GM12878 (cell line): ENCODE measurements at regions not wholly inside any gene's neighbourhood (a gene's known extent, or its start where the extent isn't known, plus 50 kb on each side); places are given as distances from the start of the nearest gene placed in this dataset.

Source experiments
- ATAC-seq: fragments of 200-7000 bp; cut with Tn5 transposase; 3 replicates; pipeline ENCODE4 v1.9.1; 2020; ENCODE audit warnings: mild to moderate bottlenecking, moderate library complexity
- BruUV-seq: library from RNA; stranded (reverse); fragments of 400-500 nt; replicated peaks from 2 replicates; lab custom pipeline; 2021; lab: Mats Ljungman, UMichigan
- CTCF ChIA-PET: fragments of 300-600 bp; sonication (Branson Sonifier 250); formaldehyde crosslinking; extraction: SDS; loops from one replicate; lab custom pipeline; 2021; ENCODE audit warnings: inconsistent platforms; lab: Yijun Ruan, JAX
- POLR2A ChIA-PET: fragments of 350-600 bp; formaldehyde crosslinking; extraction: SDS; loops from one replicate; lab custom pipeline; 2021; ENCODE audit warnings: inconsistent platforms; lab: Charles Lee
- RAD21 ChIA-PET: fragments of 300-600 bp; sonication (Branson Sonifier 250); formaldehyde crosslinking; loops from one replicate; lab custom pipeline; 2023; ENCODE audit warnings: antibody characterized with exemption; ENCODE audit not compliant: unreplicated experiment; lab: Charles Lee
- SMC1A ChIA-PET: fragments of 300-600 bp; sonication (Branson Sonifier 250); formaldehyde crosslinking; loops from one replicate; lab custom pipeline; 2023; ENCODE audit not compliant: unreplicated experiment, uncharacterized antibody; lab: Charles Lee
- DNase-seq: peaks from one replicate; pipeline ENCODE4 v3.0.0-alpha.2; 2011; ENCODE audit warnings: low read depth, low spot score
- FAIRE-seq: peaks from 3 replicates; lab custom pipeline; 2011; peaks lifted over from hg19 to GRCh38; lab: Jason Lieb, UNC
- H2AFZ ChIP-seq: 2 replicates; pipeline ENCODE4 v1.6.0; 2011; ENCODE audit warnings: low read depth, low read length, control low read depth; ENCODE audit not compliant: control insufficient read depth
- H3K27ac ChIP-seq: 2 replicates; pipeline ENCODE4 v1.5.1; 2011; ENCODE audit warnings: control low read depth; ENCODE audit not compliant: control insufficient read depth, insufficient read depth
- H3K27me3 ChIP-seq, 2 experiments: replicated peaks in 1 of 2; 2 replicates each; pipeline versions ENCODE4 v1.6.0 to v1.6.1; 2011; ENCODE audit warnings: low read length in 1 of 2; ENCODE audit not compliant: control insufficient read depth in 2 of 2, insufficient read depth in 2 of 2
- H3K36me3 ChIP-seq, 2 experiments: 2 replicates each; pipeline ENCODE4 v1.5.1; 2011; ENCODE audit warnings: low read length in 1 of 2; ENCODE audit not compliant: control insufficient read depth in 2 of 2, insufficient read depth in 2 of 2
- H3K4me1 ChIP-seq: 2 replicates; pipeline ENCODE4 v1.6.1; 2011; ENCODE audit warnings: mild to moderate bottlenecking, low read length, moderate library complexity, mixed read lengths; ENCODE audit not compliant: control insufficient read depth, insufficient read depth
- H3K4me2 ChIP-seq: 2 replicates; pipeline ENCODE4 v1.6.0; 2011; ENCODE audit warnings: control low read depth; ENCODE audit not compliant: control insufficient read depth, insufficient read depth
- H3K4me3 ChIP-seq: fragments of 200-600 bp; sonication (generic); 2 replicates; pipeline ENCODE4 v1.5.1; 2016
- H3K79me2 ChIP-seq: 2 replicates; pipeline ENCODE4 v1.6.0; 2011; ENCODE audit warnings: low read length; ENCODE audit not compliant: control insufficient read depth, insufficient read depth
- H3K9ac ChIP-seq: 2 replicates; pipeline ENCODE4 v1.8.0; 2011; ENCODE audit warnings: low read length, control low read depth, mixed read lengths; ENCODE audit not compliant: control insufficient read depth, insufficient read depth
- H3K9me3 ChIP-seq: replicated peaks from 3 replicates; pipeline ENCODE4 v1.5.1; 2011; ENCODE audit warnings: mild to moderate bottlenecking, low read length; ENCODE audit not compliant: control insufficient read depth, insufficient read depth
- H4K20me1 ChIP-seq: 2 replicates; pipeline ENCODE4 v1.6.0; 2011; ENCODE audit not compliant: control insufficient read depth, insufficient read depth
- ATF7 ChIP-seq: fragments of 450-650 bp; IDR thresholded peaks from 2 replicates; pipeline ENCODE4 v1.6.1; 2016; ENCODE audit warnings: low read depth, mild to moderate bottlenecking
- CBX5 ChIP-seq: sonication (generic); IDR thresholded peaks from 2 replicates; pipeline ENCODE4 v1.6.1; 2016; ENCODE audit warnings: low read depth, moderate library complexity, mild to moderate bottlenecking, inconsistent platforms
- CHD4 ChIP-seq: fragments of 200-600 bp; sonication (generic); IDR thresholded peaks from 2 replicates; pipeline ENCODE4 v1.6.1; 2016; ENCODE audit warnings: mild to moderate bottlenecking
- CREM ChIP-seq: IDR thresholded peaks from 2 replicates; pipeline ENCODE4 v1.6.1; 2014; ENCODE audit warnings: antibody characterized with exemption, low read depth
- HDGF ChIP-seq: fragments of 450-650 bp; IDR thresholded peaks from 2 replicates; pipeline ENCODE4 v1.6.1; 2016; ENCODE audit warnings: antibody characterized with exemption
- IKZF1 ChIP-seq: fragments of 450-650 bp; conservative IDR thresholded peaks from 2 replicates; pipeline ENCODE4 v1.6.1; 2017; ENCODE audit warnings: antibody characterized with exemption, mild to moderate bottlenecking
- POLR2AphosphoS2 ChIP-seq: IDR thresholded peaks from 2 replicates; pipeline ENCODE4 v1.6.1; 2011; ENCODE audit warnings: low read depth, mild to moderate bottlenecking, low read length, improper control_type of control experiment, moderate library complexity
- POLR2AphosphoS5 ChIP-seq: IDR thresholded peaks from 2 replicates; pipeline ENCODE4 v1.6.1; 2011; ENCODE audit warnings: mild to moderate bottlenecking, low read length, inconsistent platforms
- RFX5 ChIP-seq: IDR thresholded peaks from 2 replicates; pipeline ENCODE4 v1.6.1; 2011; ENCODE audit warnings: low read depth, low read length, improper control_type of control experiment
- RUNX3 ChIP-seq: IDR thresholded peaks from 2 replicates; pipeline ENCODE4 v1.6.1; 2012; ENCODE audit warnings: low read length, inconsistent platforms
- SIN3A ChIP-seq: IDR thresholded peaks from 2 replicates; pipeline ENCODE4 v1.6.1; 2012; ENCODE audit warnings: low read depth, low read length, improper control_type of control experiment
- TBL1XR1 ChIP-seq: IDR thresholded peaks from 2 replicates; pipeline ENCODE4 v1.6.1; 2012; ENCODE audit warnings: low read depth, low read length, improper control_type of control experiment
- ZBED1 ChIP-seq: IDR thresholded peaks from 2 replicates; pipeline ENCODE4 v1.6.1; 2016; ENCODE audit warnings: borderline replicate concordance
- ZNF207 ChIP-seq: fragments of 450-650 bp; IDR thresholded peaks from 2 replicates; pipeline ENCODE4 v1.6.1; 2014; ENCODE audit warnings: antibody characterized with exemption, mild to moderate bottlenecking, borderline replicate concordance
- WGBS: methylation state at CpG from one replicate; pipeline ENCODE4 v1.1.6; 2016; ENCODE audit warnings: low lambda C conversion rate; ENCODE audit not compliant: insufficient replicate concordance, insufficient coverage; ENCODE audit errors: missing lambda C conversion rate; 5-methylcytosine and 5-hydroxymethylcytosine counted together
- in situ Hi-C: fragments of 300-500 bp; cut with MboI; formaldehyde crosslinking; loops from 9 replicates; pipeline ENCODE4 v1.14.3; 2018; ENCODE audit warnings: mixed read lengths
- intact Hi-C: fragments of 100-400 bp; cut with micrococcal nuclease; formaldehyde crosslinking; loops from one replicate; pipeline ENCODE4 v1.14.2; 2022; ENCODE audit not compliant: unreplicated experiment
- TF ChIP-seq, protein P1 (sequence below): fragments of 150-350 bp; IDR thresholded peaks from 2 replicates; pipeline ENCODE4 v1.6.1; 2014; ENCODE audit warnings: mild to moderate bottlenecking, low read depth, low read length
- TF ChIP-seq, protein P2 (sequence below): IDR thresholded peaks from 2 replicates; pipeline ENCODE4 v1.6.1; 2012; ENCODE audit warnings: low read depth, low read length, improper control_type of control experiment
- TF ChIP-seq, protein P3 (sequence below): fragments of 450-650 bp; IDR thresholded peaks from 2 replicates; pipeline ENCODE4 v1.6.1; 2017; ENCODE audit warnings: mild to moderate bottlenecking, low read depth, inconsistent platforms; ENCODE audit not compliant: poor library complexity, severe bottlenecking

DNA sequence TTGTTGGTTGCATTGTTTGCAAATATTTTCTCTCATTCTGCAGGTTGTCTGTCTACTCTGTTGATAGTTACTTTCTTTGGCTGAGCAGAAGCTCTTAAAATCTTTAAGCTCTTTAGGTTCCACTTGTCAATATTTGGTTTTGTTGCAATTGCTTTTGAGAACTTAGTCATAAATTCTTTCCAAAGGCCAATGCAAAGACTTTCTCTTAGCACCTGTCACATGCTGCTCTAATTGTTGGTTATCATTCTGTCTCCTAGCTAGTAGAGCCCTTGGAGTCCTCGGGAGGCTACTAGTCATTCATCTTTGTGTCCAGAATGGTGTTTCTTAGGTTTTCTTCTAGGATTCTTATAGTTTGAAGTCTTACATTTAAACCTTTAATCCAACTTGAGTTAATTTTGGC lies 312.7 kb upstream of the PROX1 start:
- H3K4me2 ChIP-seq: no peak overlapping the region
- ATAC-seq (no peak), DNase-seq (no peak), FAIRE-seq (no peak)
- H3K4me1 ChIP-seq: no peaks in the 10 kb centered on the region
- H3K27me3 ChIP-seq: no peaks in the 10 kb centered on the region; a peak in 2 of 4 replicates
- no peak overlapping the region for H2AFZ ChIP-seq
- H3K4me3 ChIP-seq: no peak overlapping the region
- H3K36me3 ChIP-seq: no peaks in the 10 kb centered on the region
- no TSS peak for BruUV-seq
- TF ChIP-seq, protein P1, sequence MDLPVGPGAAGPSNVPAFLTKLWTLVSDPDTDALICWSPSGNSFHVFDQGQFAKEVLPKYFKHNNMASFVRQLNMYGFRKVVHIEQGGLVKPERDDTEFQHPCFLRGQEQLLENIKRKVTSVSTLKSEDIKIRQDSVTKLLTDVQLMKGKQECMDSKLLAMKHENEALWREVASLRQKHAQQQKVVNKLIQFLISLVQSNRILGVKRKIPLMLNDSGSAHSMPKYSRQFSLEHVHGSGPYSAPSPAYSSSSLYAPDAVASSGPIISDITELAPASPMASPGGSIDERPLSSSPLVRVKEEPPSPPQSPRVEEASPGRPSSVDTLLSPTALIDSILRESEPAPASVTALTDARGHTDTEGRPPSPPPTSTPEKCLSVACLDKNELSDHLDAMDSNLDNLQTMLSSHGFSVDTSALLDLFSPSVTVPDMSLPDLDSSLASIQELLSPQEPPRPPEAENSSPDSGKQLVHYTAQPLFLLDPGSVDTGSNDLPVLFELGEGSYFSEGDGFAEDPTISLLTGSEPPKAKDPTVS: no peak
- TF ChIP-seq POLR2AphosphoS5 (no peak), TBL1XR1 (no peak)
- TF ChIP-seq, protein P2, sequence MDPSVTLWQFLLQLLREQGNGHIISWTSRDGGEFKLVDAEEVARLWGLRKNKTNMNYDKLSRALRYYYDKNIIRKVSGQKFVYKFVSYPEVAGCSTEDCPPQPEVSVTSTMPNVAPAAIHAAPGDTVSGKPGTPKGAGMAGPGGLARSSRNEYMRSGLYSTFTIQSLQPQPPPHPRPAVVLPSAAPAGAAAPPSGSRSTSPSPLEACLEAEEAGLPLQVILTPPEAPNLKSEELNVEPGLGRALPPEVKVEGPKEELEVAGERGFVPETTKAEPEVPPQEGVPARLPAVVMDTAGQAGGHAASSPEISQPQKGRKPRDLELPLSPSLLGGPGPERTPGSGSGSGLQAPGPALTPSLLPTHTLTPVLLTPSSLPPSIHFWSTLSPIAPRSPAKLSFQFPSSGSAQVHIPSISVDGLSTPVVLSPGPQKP: no peak
- intact Hi-C loops: no loop called here
- no peaks in the 10 kb centered on the region for H4K20me1 ChIP-seq
- in situ Hi-C loops: no loop called here
- POLR2A ChIA-PET: no interaction called here
- SMC1A ChIA-PET: no interaction called here
- no peak overlapping the region for H3K9ac ChIP-seq
- no peak overlapping the region for H3K27ac ChIP-seq
- CTCF ChIA-PET: no interaction called here
- 0% methylated on average over 1 of the region's 1 CpG for WGBS
- no peaks in the 10 kb centered on the region for H3K79me2 ChIP-seq
- no peaks in the 10 kb centered on the region for H3K9me3 ChIP-seq
- RAD21 ChIA-PET: no interaction called here

DNA sequence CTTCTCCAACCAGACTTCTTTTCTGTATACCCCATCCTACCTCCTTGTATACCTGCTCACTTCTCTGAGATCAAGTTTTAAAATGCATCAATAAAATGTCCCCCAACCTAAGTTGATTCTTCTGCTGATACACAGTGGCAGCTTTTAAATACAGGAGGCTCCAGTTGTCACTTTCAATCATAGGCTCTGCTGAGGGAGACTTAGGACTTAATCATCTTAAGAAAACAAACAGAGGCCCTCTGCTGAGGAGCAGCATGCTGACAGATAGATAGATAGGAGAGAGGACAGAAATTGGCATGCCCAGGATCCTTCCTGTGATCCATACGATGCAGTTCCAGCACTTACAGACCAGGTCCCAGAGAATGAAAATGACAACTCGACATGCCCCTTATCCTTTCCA lies 311.0 kb upstream of the PROX1 start:
- RAD21 ChIA-PET: no interaction called here
- Histone ChIP-seq H3K9me3 (no peaks in the 10 kb centered on the region), H3K9ac (no peak overlapping the region), H3K4me1 (no peaks in the 10 kb centered on the region), H2AFZ (no peak overlapping the region), H3K36me3 (no peaks in the 10 kb centered on the region), H4K20me1 (no peaks in the 10 kb centered on the region), H3K27ac (no peak overlapping the region), H3K79me2 (no peaks in the 10 kb centered on the region), H3K4me3 (no peak overlapping the region), H3K27me3 (no peaks in the 10 kb centered on the region; a peak in 2 of 4 replicates), H3K4me2 (no peak overlapping the region)
- CTCF ChIA-PET: no interaction called here
- in situ Hi-C loops (no loop called here), intact Hi-C loops (no loop called here)
- no TSS peak for BruUV-seq
- SMC1A ChIA-PET: no interaction called here
- ATAC-seq (no peak), DNase-seq (no peak), FAIRE-seq (no peak)
- WGBS: 0% methylated on average over 2 of the region's 2 CpGs
- POLR2A ChIA-PET: no interaction called here
- no peak for TF ChIP-seq IKZF1
- TF ChIP-seq ZBED1: no peak
- TF ChIP-seq RFX5: no peak
- TF ChIP-seq ATF7: no peak
- no peak for TF ChIP-seq RUNX3
- no peak for TF ChIP-seq HDGF
- TF ChIP-seq CBX5: no peak
- no peak for TF ChIP-seq CHD4
- no peak for TF ChIP-seq SIN3A
- TF ChIP-seq ZNF207: no peak
- no peak for TF ChIP-seq CREM
- TF ChIP-seq POLR2AphosphoS2: no peak
- TF ChIP-seq, protein P3, sequence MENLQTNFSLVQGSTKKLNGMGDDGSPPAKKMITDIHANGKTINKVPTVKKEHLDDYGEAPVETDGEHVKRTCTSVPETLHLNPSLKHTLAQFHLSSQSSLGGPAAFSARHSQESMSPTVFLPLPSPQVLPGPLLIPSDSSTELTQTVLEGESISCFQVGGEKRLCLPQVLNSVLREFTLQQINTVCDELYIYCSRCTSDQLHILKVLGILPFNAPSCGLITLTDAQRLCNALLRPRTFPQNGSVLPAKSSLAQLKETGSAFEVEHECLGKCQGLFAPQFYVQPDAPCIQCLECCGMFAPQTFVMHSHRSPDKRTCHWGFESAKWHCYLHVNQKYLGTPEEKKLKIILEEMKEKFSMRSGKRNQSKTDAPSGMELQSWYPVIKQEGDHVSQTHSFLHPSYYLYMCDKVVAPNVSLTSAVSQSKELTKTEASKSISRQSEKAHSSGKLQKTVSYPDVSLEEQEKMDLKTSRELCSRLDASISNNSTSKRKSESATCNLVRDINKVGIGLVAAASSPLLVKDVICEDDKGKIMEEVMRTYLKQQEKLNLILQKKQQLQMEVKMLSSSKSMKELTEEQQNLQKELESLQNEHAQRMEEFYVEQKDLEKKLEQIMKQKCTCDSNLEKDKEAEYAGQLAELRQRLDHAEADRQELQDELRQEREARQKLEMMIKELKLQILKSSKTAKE: no peak
